H1 (cell line): ENCODE measurements at regions not wholly inside any gene's neighbourhood (a gene's known extent, or its start where the extent isn't known, plus 50 kb on each side); places are given as distances from the start of the nearest gene placed in this dataset.

Experiments used
- CTCF ChIA-PET: fragments of 300-600 bp; sonication (Branson Sonifier 250); formaldehyde crosslinking; loops from one replicate; lab custom pipeline; 2021; ENCODE audit not compliant: partially characterized antibody; lab: Charles Lee
- POLR2A ChIA-PET: fragments of 300-600 bp; sonication (Branson Sonifier 250); formaldehyde crosslinking; loops from one replicate; lab custom pipeline; 2021; ENCODE audit warnings: inconsistent platforms; ENCODE audit not compliant: partially characterized antibody; lab: Charles Lee
- DNase-seq, 2 experiments: peaks; one replicate each; pipeline versions ENCODE4 v3.0.0 to v3.0.0-alpha.2; 2010 to 2022; ENCODE audit warnings: low spot score in 2 of 2, low read depth in 1 of 2, mixed read lengths in 1 of 2
- FAIRE-seq: peaks from 2 replicates; lab custom pipeline; 2011; peaks lifted over from hg19 to GRCh38; lab: Jason Lieb, UNC
- H2AFZ ChIP-seq: 2 replicates; pipeline ENCODE4 v1.8.1; 2012; ENCODE audit warnings: low read length, inconsistent platforms
- H2AK5ac ChIP-seq: 2 replicates; pipeline ENCODE4 v1.6.1; 2013; ENCODE audit warnings: low read depth, low read length
- H2BK120ac ChIP-seq: replicated peaks from 2 replicates; pipeline ENCODE3; 2013; ENCODE audit warnings: low read depth, low read length, inconsistent platforms
- H2BK12ac ChIP-seq: 2 replicates; pipeline ENCODE4 v1.6.1; 2013; ENCODE audit warnings: low read depth, low read length
- H2BK15ac ChIP-seq: 2 replicates; pipeline ENCODE4 v1.6.1; 2013; ENCODE audit warnings: low read length
- H2BK20ac ChIP-seq: 2 replicates; pipeline ENCODE4 v1.6.1; 2013; ENCODE audit warnings: low read length
- H2BK5ac ChIP-seq: 2 replicates; pipeline ENCODE4 v1.6.1; 2013; ENCODE audit warnings: low read depth, low read length
- H3K14ac ChIP-seq: 2 replicates; pipeline ENCODE4 v1.6.1; 2013; ENCODE audit warnings: inconsistent platforms; ENCODE audit not compliant: insufficient read length
- H3K18ac ChIP-seq: 2 replicates; pipeline ENCODE4 v1.6.1; 2013; ENCODE audit warnings: low read length; ENCODE audit errors: extremely low read depth
- H3K23ac ChIP-seq: 2 replicates; pipeline ENCODE4 v1.6.1; 2013; ENCODE audit warnings: inconsistent platforms; ENCODE audit not compliant: insufficient read length
- H3K23me2 ChIP-seq: 2 replicates; pipeline ENCODE4 v1.6.1; 2013; ENCODE audit warnings: low read depth, low read length
- H3K27ac ChIP-seq: 2 replicates; pipeline ENCODE4 v1.6.1; 2011; ENCODE audit warnings: low read depth, low read length, inconsistent platforms
- H3K27me3 ChIP-seq, 4 experiments: replicated peaks in 1 of 4; 1 replicate in 1 of 4; 2 replicates in 3 of 4; pipeline versions ENCODE4 v1.6.1 to v1.8.1; 2011 to 2013; ENCODE audit warnings: low read length in 3 of 4, mild to moderate bottlenecking in 3 of 4, inconsistent platforms in 2 of 4, mixed read lengths in 2 of 4, moderate library complexity in 1 of 4; ENCODE audit not compliant: control insufficient read depth in 3 of 4, insufficient read depth in 3 of 4; ENCODE audit errors: extremely low read depth in 1 of 4
- H3K36me3 ChIP-seq, 4 experiments: 2 replicates each; pipeline versions ENCODE4 v1.6.1 to v1.8.1; 2011 to 2013; ENCODE audit warnings: mild to moderate bottlenecking in 4 of 4, low read length in 3 of 4, moderate library complexity in 2 of 4, control low read depth in 1 of 4, inconsistent platforms in 1 of 4; ENCODE audit not compliant: insufficient read depth in 4 of 4, control insufficient read depth in 2 of 4
- H3K4ac ChIP-seq: replicated peaks from 2 replicates; pipeline ENCODE3; 2013; ENCODE audit warnings: low read length, low read depth, mixed read lengths, inconsistent platforms; ENCODE audit not compliant: insufficient read length
- H3K4me1 ChIP-seq, 4 experiments: replicated peaks in 1 of 4; 1 replicate in 1 of 4; 2 replicates in 3 of 4; pipeline versions ENCODE4 v1.6.1 to v1.8.1; 2011 to 2013; ENCODE audit warnings: low read length in 3 of 4, inconsistent platforms in 2 of 4, mixed read lengths in 1 of 4; ENCODE audit not compliant: insufficient read depth in 4 of 4, control insufficient read depth in 3 of 4
- H3K4me2 ChIP-seq, 2 experiments: 2 replicates each; pipeline versions ENCODE4 v1.6.1 to v1.8.1; 2011 to 2013; ENCODE audit warnings: low read depth in 2 of 2, low read length in 2 of 2, control low read depth in 1 of 2, inconsistent platforms in 1 of 2, mild to moderate bottlenecking in 1 of 2; ENCODE audit not compliant: insufficient read depth in 1 of 2
- H3K4me3 ChIP-seq, 4 experiments: fragments of 200-600, 300-600 bp in 1 of 4; sonication (generic), shearing (Covaris generic), sonication (Bioruptor Twin) in 1 of 4; 2 replicates each; pipeline versions ENCODE4 v1.5.1 to v1.8.1; 2011 to 2016; ENCODE audit warnings: low read length in 4 of 4, low read depth in 3 of 4, control low read depth in 2 of 4, inconsistent platforms in 2 of 4, mild to moderate bottlenecking in 2 of 4, mixed read lengths in 1 of 4, moderate library complexity in 1 of 4; ENCODE audit not compliant: insufficient read depth in 2 of 4; ENCODE audit errors: extremely low read depth in 1 of 4
- H3K56ac ChIP-seq: replicated peaks from 2 replicates; pipeline ENCODE3; 2013; ENCODE audit warnings: low read depth, mild to moderate bottlenecking, mixed read lengths, low read length, inconsistent platforms; ENCODE audit not compliant: insufficient read length
- H3K79me1 ChIP-seq: 2 replicates; pipeline ENCODE4 v1.6.1; 2013; ENCODE audit warnings: low read depth, low read length, control low read depth
- H3K79me2 ChIP-seq, 2 experiments: 2 replicates each; pipeline versions ENCODE4 v1.6.1 to v1.8.1; 2012 to 2013; ENCODE audit warnings: low read length in 2 of 2, mild to moderate bottlenecking in 2 of 2, inconsistent platforms in 1 of 2; ENCODE audit not compliant: insufficient read depth in 2 of 2, control insufficient read depth in 1 of 2
- H3K9ac ChIP-seq, 4 experiments: replicated peaks in 1 of 4; 1 replicate in 1 of 4; 2 replicates in 3 of 4; pipeline versions ENCODE4 v1.6.1 to v1.8.1; 2011 to 2013; ENCODE audit warnings: low read depth in 3 of 4, low read length in 3 of 4, control low read depth in 2 of 4, mild to moderate bottlenecking in 2 of 4, moderate library complexity in 2 of 4, inconsistent platforms in 1 of 4; ENCODE audit errors: extremely low read depth in 1 of 4
- H3K9me3 ChIP-seq, 2 experiments: 2 replicates each; pipeline versions ENCODE4 v1.6.1 to v1.8.1; 2012 to 2013; ENCODE audit warnings: mild to moderate bottlenecking in 2 of 2, moderate library complexity in 2 of 2, control low read depth in 1 of 2, inconsistent platforms in 1 of 2, low read depth in 1 of 2, low read length in 1 of 2, mixed read lengths in 1 of 2; ENCODE audit not compliant: insufficient read depth in 2 of 2
- H4K20me1 ChIP-seq, 2 experiments: replicated peaks in 1 of 2; 2 replicates each; pipeline versions ENCODE3 to v1.8.1; 2011 to 2013; ENCODE audit warnings: inconsistent platforms in 2 of 2, low read length in 2 of 2, mild to moderate bottlenecking in 1 of 2; ENCODE audit not compliant: insufficient read depth in 2 of 2, control insufficient read depth in 1 of 2
- H4K5ac ChIP-seq: 2 replicates; pipeline ENCODE4 v1.6.1; 2013; ENCODE audit warnings: low read length, low read depth, mixed read lengths, inconsistent platforms; ENCODE audit not compliant: insufficient read length
- H4K8ac ChIP-seq: 2 replicates; pipeline ENCODE4 v1.8.0; 2013; ENCODE audit warnings: mild to moderate bottlenecking, moderate library complexity, low read length, inconsistent platforms; ENCODE audit not compliant: insufficient read depth; ENCODE audit errors: extremely low read depth
- H4K91ac ChIP-seq: replicated peaks from 2 replicates; pipeline ENCODE3; 2013; ENCODE audit warnings: low read length, mixed read lengths, inconsistent platforms; ENCODE audit not compliant: insufficient read length
- ASH2L ChIP-seq: fragments of 200-600, 300-600 bp; sonication (generic); IDR thresholded peaks from one replicate; pipeline ENCODE4 v1.7.1; 2017; ENCODE audit warnings: low read length
- BACH1 ChIP-seq: IDR thresholded peaks from 2 replicates; pipeline ENCODE4 v1.6.1; 2012; ENCODE audit warnings: low read length, improper control_type of control experiment
- CBX8 ChIP-seq: fragments of 300-800, 300-1000 bp; sonication (generic); IDR thresholded peaks from 2 replicates; pipeline ENCODE4 v1.7.1; 2016; ENCODE audit warnings: low read depth, low read length, borderline replicate concordance
- CREB1 ChIP-seq: IDR thresholded peaks from 2 replicates; pipeline ENCODE4 v1.6.1; 2012; ENCODE audit warnings: inconsistent platforms
- EP300 ChIP-seq, 2 experiments: IDR thresholded peaks; 1 replicate in 1 of 2; 2 replicates in 1 of 2; pipeline ENCODE4 v1.6.1; 2011 to 2012; ENCODE audit warnings: low read depth in 2 of 2, low read length in 2 of 2, mild to moderate bottlenecking in 2 of 2, borderline replicate concordance in 1 of 2, inconsistent platforms in 1 of 2, moderate library complexity in 1 of 2
- EZH2 ChIP-seq: fragments of 200-600 bp; sonication (generic); IDR thresholded peaks from 2 replicates; pipeline ENCODE4 v1.7.1; 2012; ENCODE audit warnings: low read depth, mild to moderate bottlenecking, moderate library complexity, low read length, inconsistent platforms; ENCODE audit not compliant: severe bottlenecking
- GABPA ChIP-seq: IDR thresholded peaks from 2 replicates; pipeline ENCODE4 v1.6.1; 2011; ENCODE audit warnings: mild to moderate bottlenecking, low read length, moderate library complexity, borderline replicate concordance; ENCODE audit not compliant: insufficient read depth
- GTF2F1 ChIP-seq: IDR thresholded peaks from 2 replicates; pipeline ENCODE4 v1.6.1; 2012; ENCODE audit warnings: low read depth, low read length, improper control_type of control experiment, borderline replicate concordance
- JUND ChIP-seq: IDR thresholded peaks from 2 replicates; pipeline ENCODE4 v1.6.1; 2011; ENCODE audit warnings: mild to moderate bottlenecking, improper control_type of control experiment, low read length
- PHF8 ChIP-seq: fragments of 200-600 bp; sonication (generic); conservative IDR thresholded peaks from 2 replicates; pipeline ENCODE4 v1.7.1; 2012; ENCODE audit warnings: low read depth, mild to moderate bottlenecking, inconsistent platforms, low read length, moderate library complexity
- POLR2AphosphoS5 ChIP-seq: IDR thresholded peaks from 2 replicates; pipeline ENCODE4 v1.6.1; 2011; ENCODE audit warnings: low read depth, low read length
- POU5F1 ChIP-seq: IDR thresholded peaks from 2 replicates; pipeline ENCODE4 v1.6.1; 2011; ENCODE audit warnings: low read depth, mild to moderate bottlenecking, low read length, moderate library complexity
- RAD21 ChIP-seq, 2 experiments: IDR thresholded peaks in 1 of 2; conservative IDR thresholded peaks in 1 of 2; 2 replicates each; pipeline ENCODE4 v1.6.1; 2011; ENCODE audit warnings: low read depth in 2 of 2, low read length in 2 of 2, improper control_type of control experiment in 1 of 2, inconsistent platforms in 1 of 2, mild to moderate bottlenecking in 1 of 2, moderate library complexity in 1 of 2
- TEAD4 ChIP-seq: IDR thresholded peaks from 2 replicates; pipeline ENCODE4 v1.6.1; 2012; ENCODE audit warnings: low read depth, low read length, inconsistent platforms, mixed read lengths
- ZNF274 ChIP-seq: IDR thresholded peaks from 2 replicates; pipeline ENCODE4 v1.7.0; 2012; ENCODE audit warnings: low read length, borderline replicate concordance; ENCODE audit errors: extremely low read depth
- WGBS, 2 experiments: shearing (Covaris generic) in 1 of 2; methylation state at CpG; one replicate each; pipeline versions ENCODE4 v1.1.6 to v1.1.7; 2013 to 2015; ENCODE audit warnings: low lambda C conversion rate in 2 of 2, mixed read lengths in 2 of 2, inconsistent platforms in 1 of 2, low coverage in 1 of 2, missing lambda C conversion rate in 1 of 2; ENCODE audit not compliant: insufficient replicate concordance in 2 of 2, insufficient coverage in 1 of 2, insufficient read length in 1 of 2; ENCODE audit errors: extremely low coverage in 1 of 2, missing lambda C conversion rate in 1 of 2; 5-methylcytosine and 5-hydroxymethylcytosine counted together

GRCh38 chr14:25884657-25885056 lies 713.2 kb downstream of the NOVA1 start:
- Histone ChIP-seq H3K23me2 (no peaks in the 10 kb centered on the region), H4K5ac (no peak overlapping the region), H3K4me3 (no peak overlapping the region), H2AK5ac (no peak overlapping the region), H3K27me3 (no peaks in the 10 kb centered on the region), H4K20me1 (no peaks in the 10 kb centered on the region), H3K9me3 (no peaks in the 10 kb centered on the region), H3K18ac (no peak overlapping the region), H3K4ac (no peak overlapping the region), H3K23ac (no peak overlapping the region), H3K4me2 (no peak overlapping the region), H3K4me1 (no peaks in the 10 kb centered on the region), H3K9ac (no peak overlapping the region), H3K14ac (no peak overlapping the region), H3K36me3 (no peaks in the 10 kb centered on the region), H2BK20ac (no peak overlapping the region), H4K8ac (no peak overlapping the region), H3K79me2 (no peaks in the 10 kb centered on the region), H2BK12ac (no peak overlapping the region), H2BK15ac (no peak overlapping the region), H3K56ac (no peak overlapping the region), H2BK5ac (no peak overlapping the region), H4K91ac (no peak overlapping the region), H2BK120ac (no peak overlapping the region), H2AFZ (no peak overlapping the region), H3K27ac (no peak overlapping the region), H3K79me1 (no peaks in the 10 kb centered on the region)
- ChIA-PET POLR2A (no interaction called here), CTCF (interaction anchor here (0.7 kb wide), 1 partner anchor 112 kb away, joined by 4 read pairs; no protein-coding TSS in a partner anchor)
- DNase-seq = no peak
- no peak for FAIRE-seq
- 93% methylated on average over 1 of the region's 1 CpG; no CpG with 5 or more reads in 1 of the 2 experiments for WGBS, 2 experiments
- TF ChIP-seq BACH1 = no peak
- TF ChIP-seq EP300 (IDR thresholded peaks at IDR 0.05; ENCODE audit: borderline replicate concordance in 1 of 2, low read depth in 2 of 2, low read length in 2 of 2) = no peak
- no peak for TF ChIP-seq ZNF274
- TF ChIP-seq EZH2 = no peak
- TF ChIP-seq RAD21 (IDR thresholded peaks at IDR 0.05 in 1 of 2, conservative IDR thresholded peaks at IDR 0.05 in 1 of 2; ENCODE audit: low read depth in 2 of 2, low read length in 2 of 2) = no peak
- no peak for TF ChIP-seq TEAD4
- TF ChIP-seq CREB1 = no peak
- TF ChIP-seq POLR2AphosphoS5 = no peak
- TF ChIP-seq GTF2F1 = no peak
- TF ChIP-seq GABPA = no peak
- TF ChIP-seq PHF8 = no peak
- TF ChIP-seq JUND = no peak
- no peak for TF ChIP-seq ASH2L
- TF ChIP-seq POU5F1 = no peak
- no peak for TF ChIP-seq CBX8
